Endothelial cell of umbilical vein (primary cell): ENCODE measurements at regions not wholly inside any gene's neighbourhood (a gene's known extent, or its start where the extent isn't known, plus 50 kb on each side); places are given as distances from the start of the nearest gene placed in this dataset.

Experiments used
- BruUV-seq: library from RNA; stranded (reverse); fragments of 400-500 nt; replicated peaks from 2 replicates; lab custom pipeline; 2021; lab: Mats Ljungman, UMichigan
- CTCF ChIA-PET: fragments of 300-600, 350-600 bp; sonication (Branson Sonifier 250); formaldehyde crosslinking; loops from one replicate; lab custom pipeline; 2021; ENCODE audit warnings: antibody characterized with exemption, inconsistent platforms; lab: Charles Lee
- POLR2A ChIA-PET: fragments of 300-600, 350-600 bp; sonication (Branson Sonifier 250); formaldehyde crosslinking; loops from one replicate; lab custom pipeline; 2021; ENCODE audit warnings: antibody characterized with exemption, inconsistent platforms; lab: Charles Lee
- DNase-seq: peaks from one replicate; pipeline ENCODE4 v3.0.0-alpha.2; 2011; ENCODE audit warnings: low read depth, low spot score
- FAIRE-seq: peaks from 2 replicates; lab custom pipeline; 2011; peaks lifted over from hg19 to GRCh38; lab: Jason Lieb, UNC
- H2AFZ ChIP-seq: 2 replicates; pipeline ENCODE4 v1.6.0; 2012; ENCODE audit warnings: low read depth, low read length, control low read depth, inconsistent platforms
- H3K27ac ChIP-seq: 2 replicates; pipeline ENCODE4 v1.5.1; 2011; ENCODE audit warnings: low read depth, mild to moderate bottlenecking, control low read depth, low read length, moderate library complexity; ENCODE audit not compliant: insufficient read depth
- H3K27me3 ChIP-seq, 2 experiments: 2 replicates each; pipeline versions ENCODE4 v1.6.0 to v1.6.1; 2011; ENCODE audit warnings: low read length in 2 of 2, mixed read lengths in 1 of 2; ENCODE audit not compliant: control insufficient read depth in 2 of 2, insufficient read depth in 2 of 2
- H3K36me3 ChIP-seq, 2 experiments: 2 replicates in 1 of 2; 3 replicates in 1 of 2; pipeline ENCODE4 v1.5.1; 2011; ENCODE audit warnings: low read length in 2 of 2, mild to moderate bottlenecking in 1 of 2, moderate library complexity in 1 of 2; ENCODE audit not compliant: control insufficient read depth in 2 of 2, insufficient read depth in 2 of 2; ENCODE audit errors: extremely low read depth in 1 of 2
- H3K4me1 ChIP-seq: 3 replicates; pipeline ENCODE4 v1.5.1; 2011; ENCODE audit warnings: mild to moderate bottlenecking, low read length; ENCODE audit not compliant: control insufficient read depth, insufficient read depth; ENCODE audit errors: extremely low read depth
- H3K4me2 ChIP-seq: 2 replicates; pipeline ENCODE4 v1.6.1; 2011; ENCODE audit warnings: low read length, control low read depth, mixed read lengths; ENCODE audit not compliant: insufficient read depth
- H3K4me3 ChIP-seq, 3 experiments: fragments of 200-600 bp in 1 of 3; sonication (generic), shearing (Covaris generic) in 1 of 3; replicated peaks in 1 of 3; 2 replicates each; pipeline ENCODE4 v1.5.1; 2011 to 2016; ENCODE audit warnings: control low read depth in 3 of 3, low read length in 3 of 3, mild to moderate bottlenecking in 2 of 3, inconsistent platforms in 1 of 3, low read depth in 1 of 3, moderate library complexity in 1 of 3; ENCODE audit not compliant: insufficient read depth in 1 of 3
- H3K79me2 ChIP-seq: 2 replicates; pipeline ENCODE4 v1.6.0; 2012; ENCODE audit warnings: low read length, inconsistent platforms; ENCODE audit not compliant: control insufficient read depth, insufficient read depth
- H3K9ac ChIP-seq: replicated peaks from 2 replicates; pipeline ENCODE3; 2011; ENCODE audit warnings: low read length, control low read depth; ENCODE audit not compliant: insufficient read depth; ENCODE audit errors: extremely low read depth
- H3K9me1 ChIP-seq: replicated peaks from 3 replicates; pipeline ENCODE4 v1.6.0; 2011; ENCODE audit warnings: mild to moderate bottlenecking, low read length; ENCODE audit not compliant: control insufficient read depth, insufficient read depth; ENCODE audit errors: extremely low read depth
- H3K9me3 ChIP-seq: replicated peaks from 2 replicates; pipeline ENCODE4 v1.5.1; 2012; ENCODE audit warnings: low read length, inconsistent platforms; ENCODE audit not compliant: control insufficient read depth, insufficient read depth
- H4K20me1 ChIP-seq: replicated peaks from 2 replicates; pipeline ENCODE3; 2011; ENCODE audit warnings: mild to moderate bottlenecking, low read length; ENCODE audit not compliant: control insufficient read depth, insufficient read depth; ENCODE audit errors: extremely low read depth
- EZH2 ChIP-seq: IDR thresholded peaks from 2 replicates; pipeline ENCODE4 v1.6.1; 2012; ENCODE audit warnings: borderline replicate concordance, low read depth, mild to moderate bottlenecking, moderate library complexity, low read length, inconsistent platforms; ENCODE audit not compliant: severe bottlenecking
- FOS ChIP-seq: IDR thresholded peaks from 2 replicates; pipeline ENCODE4 v1.6.1; 2011; ENCODE audit warnings: mild to moderate bottlenecking, low read length, moderate library complexity, borderline replicate concordance; ENCODE audit not compliant: insufficient read depth
- GATA2 ChIP-seq: IDR thresholded peaks from 2 replicates; pipeline ENCODE4 v1.7.0; 2011; ENCODE audit warnings: low read depth, mild to moderate bottlenecking, moderate library complexity, mixed read lengths, low read length; ENCODE audit not compliant: insufficient read length, insufficient read depth
- JUN ChIP-seq: IDR thresholded peaks from 2 replicates; pipeline ENCODE4 v1.6.1; 2011; ENCODE audit warnings: borderline replicate concordance, low read depth; ENCODE audit not compliant: insufficient read length, insufficient read depth
- MAX ChIP-seq: IDR thresholded peaks from 2 replicates; pipeline ENCODE4 v1.6.1; 2011; ENCODE audit not compliant: insufficient read depth, insufficient read length
- MYC ChIP-seq: IDR thresholded peaks from one replicate; pipeline ENCODE4 v1.6.1; 2011; ENCODE audit warnings: mild to moderate bottlenecking, low read depth, low read length
- POLR2A ChIP-seq: IDR thresholded peaks from 2 replicates; pipeline ENCODE4 v1.6.1; 2012; ENCODE audit warnings: low read depth, mild to moderate bottlenecking, control low read depth, low read length
- POLR2AphosphoS5 ChIP-seq: IDR thresholded peaks from 2 replicates; pipeline ENCODE4 v1.6.1; 2012; ENCODE audit warnings: low read depth, mild to moderate bottlenecking, control low read depth, low read length, moderate library complexity; ENCODE audit not compliant: insufficient read depth
- dilution Hi-C: fragments of 300-500 bp; cut with MboI; formaldehyde crosslinking; loops from one replicate; pipeline ENCODE4 v1.15.0; 2019; ENCODE audit warnings: low sequenced_read_pairs; ENCODE audit not compliant: extremely low pct_ligation_motif_present
- intact Hi-C: fragments of 100-400 bp; cut with micrococcal nuclease; formaldehyde crosslinking; loops from one replicate; pipeline ENCODE4 v1.10.0; 2022
- TF ChIP-seq, protein P1 (sequence below), 2 donors: IDR thresholded peaks; 1 replicate in 1 of 2; 2 replicates in 1 of 2; pipeline ENCODE4 v1.5.1; 2011; ENCODE audit warnings: low read length in 2 of 2, mild to moderate bottlenecking in 2 of 2, moderate library complexity in 2 of 2, control low read depth in 1 of 2, inconsistent platforms in 1 of 2, low read depth in 1 of 2; ENCODE audit not compliant: insufficient read depth in 1 of 2; ENCODE audit errors: extremely low read depth in 1 of 2

DNA sequence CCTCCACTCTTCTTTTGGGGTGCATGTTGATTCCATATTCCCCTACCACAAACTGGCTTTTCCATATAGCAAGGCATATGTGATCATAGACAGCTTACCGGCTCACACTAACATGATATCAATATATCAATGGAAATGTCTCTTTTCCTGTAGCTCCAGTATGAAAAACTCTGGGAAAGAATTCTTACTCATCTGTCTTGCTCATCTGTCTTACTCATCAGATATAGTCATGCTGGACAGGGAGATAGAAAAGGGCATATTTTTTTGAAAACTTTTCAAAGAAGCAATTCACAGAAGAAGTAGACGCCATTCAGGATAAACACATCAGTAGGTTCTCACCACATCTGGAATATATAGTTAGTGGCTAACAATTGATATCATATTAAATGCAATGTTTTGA, 794.7 kb downstream of the RAB28 start:
- POLR2A ChIA-PET = no interaction called here
- dilution Hi-C loops (no loop called here), intact Hi-C loops (no loop called here)
- Histone ChIP-seq H3K79me2 (no peaks in the 10 kb centered on the region), H3K4me2 (no peak overlapping the region), H3K9ac (no peak overlapping the region), H2AFZ (no peak overlapping the region), H3K27me3 (no peaks in the 10 kb centered on the region), H3K9me1 (no peaks in the 10 kb centered on the region), H3K4me1 (no peaks in the 10 kb centered on the region), H3K9me3 (no peaks in the 10 kb centered on the region), H3K36me3 (no peaks in the 10 kb centered on the region), H3K27ac (no peak overlapping the region), H3K4me3 (no peak overlapping the region), H4K20me1 (no peaks in the 10 kb centered on the region)
- DNase-seq (no peak), FAIRE-seq (no peak)
- no peak for TF ChIP-seq EZH2
- TF ChIP-seq, protein P1, sequence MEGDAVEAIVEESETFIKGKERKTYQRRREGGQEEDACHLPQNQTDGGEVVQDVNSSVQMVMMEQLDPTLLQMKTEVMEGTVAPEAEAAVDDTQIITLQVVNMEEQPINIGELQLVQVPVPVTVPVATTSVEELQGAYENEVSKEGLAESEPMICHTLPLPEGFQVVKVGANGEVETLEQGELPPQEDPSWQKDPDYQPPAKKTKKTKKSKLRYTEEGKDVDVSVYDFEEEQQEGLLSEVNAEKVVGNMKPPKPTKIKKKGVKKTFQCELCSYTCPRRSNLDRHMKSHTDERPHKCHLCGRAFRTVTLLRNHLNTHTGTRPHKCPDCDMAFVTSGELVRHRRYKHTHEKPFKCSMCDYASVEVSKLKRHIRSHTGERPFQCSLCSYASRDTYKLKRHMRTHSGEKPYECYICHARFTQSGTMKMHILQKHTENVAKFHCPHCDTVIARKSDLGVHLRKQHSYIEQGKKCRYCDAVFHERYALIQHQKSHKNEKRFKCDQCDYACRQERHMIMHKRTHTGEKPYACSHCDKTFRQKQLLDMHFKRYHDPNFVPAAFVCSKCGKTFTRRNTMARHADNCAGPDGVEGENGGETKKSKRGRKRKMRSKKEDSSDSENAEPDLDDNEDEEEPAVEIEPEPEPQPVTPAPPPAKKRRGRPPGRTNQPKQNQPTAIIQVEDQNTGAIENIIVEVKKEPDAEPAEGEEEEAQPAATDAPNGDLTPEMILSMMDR (IDR thresholded peaks at IDR 0.05; ENCODE audit: extremely low read depth in 1 of 2, insufficient read depth in 1 of 2, low read depth in 1 of 2, low read length in 2 of 2) = no peak
- TF ChIP-seq FOS = no peak
- TF ChIP-seq MYC = no peak
- no peak for TF ChIP-seq MAX
- no peak for TF ChIP-seq GATA2
- TF ChIP-seq POLR2A = no peak
- no peak for TF ChIP-seq JUN
- TF ChIP-seq POLR2AphosphoS5 = no peak
- CTCF ChIA-PET = no interaction called here
- BruUV-seq = no TSS peak
